ENCODE measurements at regions not wholly inside any gene's neighbourhood (a gene's known extent, or its start where the extent isn't known, plus 50 kb on each side); places are given as distances from the start of the nearest gene placed in this dataset.

DNA sequence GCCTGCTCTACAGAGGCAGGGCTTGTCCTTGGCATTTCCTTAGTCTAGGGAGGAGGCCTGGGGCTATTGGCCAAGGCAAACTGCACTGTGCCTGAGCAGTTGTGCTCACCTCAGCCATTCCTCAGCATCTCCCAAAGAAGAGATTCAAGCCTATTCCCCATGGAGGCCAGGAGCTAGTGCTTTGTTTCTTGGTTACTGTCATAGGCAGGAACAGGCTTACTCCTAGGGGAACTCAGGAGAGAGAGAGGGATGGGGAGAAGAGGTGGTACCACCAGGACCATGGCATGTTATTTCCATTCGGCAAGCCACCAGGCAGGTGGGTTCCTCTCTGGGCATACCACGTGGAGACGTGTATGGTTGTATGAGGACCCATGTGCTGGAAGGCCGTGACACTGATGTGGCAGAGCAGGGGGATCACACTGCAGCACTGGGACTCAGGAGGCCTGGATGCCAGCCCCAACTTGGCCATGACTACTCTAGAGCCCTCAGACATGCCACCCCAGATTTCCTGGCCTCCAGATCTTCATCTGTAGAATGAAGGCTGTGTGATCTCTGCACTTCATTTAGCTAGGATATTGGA, 233.7 kb downstream of the LOXHD1 start:
- CTCF ChIA-PET = no interaction called here
- Histone ChIP-seq H3K27me3 (ENCODE audit: control insufficient read depth, insufficient read depth, low read length) (no peaks in the 10 kb centered on the region), H3K4me3 (ENCODE audit: low read depth in 2 of 2, low read length in 2 of 2) (no peak overlapping the region), H3K36me3 (ENCODE audit: control insufficient read depth, insufficient read depth, low read length) (no peaks in the 10 kb centered on the region), H3K4me1 (ENCODE audit: control insufficient read depth, insufficient read depth, low read length) (no peaks in the 10 kb centered on the region), H3K27ac (ENCODE audit: low read length) (no peak overlapping the region), H3K9me3 (ENCODE audit: control insufficient read depth, insufficient read depth, low read depth, low read length) (no peaks in the 10 kb centered on the region)
- POLR2A ChIA-PET = no interaction called here
- ATAC-seq = no peak
- no peak for TF ChIP-seq POLR2AphosphoS5 (IDR thresholded peaks at IDR 0.05; ENCODE audit: low read depth, low read length)
- TF ChIP-seq SIN3A (IDR thresholded peaks at IDR 0.05; ENCODE audit: borderline replicate concordance, insufficient read depth, low read depth, low read length) = no peak
- TF ChIP-seq, protein P1, sequence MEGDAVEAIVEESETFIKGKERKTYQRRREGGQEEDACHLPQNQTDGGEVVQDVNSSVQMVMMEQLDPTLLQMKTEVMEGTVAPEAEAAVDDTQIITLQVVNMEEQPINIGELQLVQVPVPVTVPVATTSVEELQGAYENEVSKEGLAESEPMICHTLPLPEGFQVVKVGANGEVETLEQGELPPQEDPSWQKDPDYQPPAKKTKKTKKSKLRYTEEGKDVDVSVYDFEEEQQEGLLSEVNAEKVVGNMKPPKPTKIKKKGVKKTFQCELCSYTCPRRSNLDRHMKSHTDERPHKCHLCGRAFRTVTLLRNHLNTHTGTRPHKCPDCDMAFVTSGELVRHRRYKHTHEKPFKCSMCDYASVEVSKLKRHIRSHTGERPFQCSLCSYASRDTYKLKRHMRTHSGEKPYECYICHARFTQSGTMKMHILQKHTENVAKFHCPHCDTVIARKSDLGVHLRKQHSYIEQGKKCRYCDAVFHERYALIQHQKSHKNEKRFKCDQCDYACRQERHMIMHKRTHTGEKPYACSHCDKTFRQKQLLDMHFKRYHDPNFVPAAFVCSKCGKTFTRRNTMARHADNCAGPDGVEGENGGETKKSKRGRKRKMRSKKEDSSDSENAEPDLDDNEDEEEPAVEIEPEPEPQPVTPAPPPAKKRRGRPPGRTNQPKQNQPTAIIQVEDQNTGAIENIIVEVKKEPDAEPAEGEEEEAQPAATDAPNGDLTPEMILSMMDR (IDR thresholded peaks at IDR 0.05) = no peak
- TF ChIP-seq, protein P2, sequence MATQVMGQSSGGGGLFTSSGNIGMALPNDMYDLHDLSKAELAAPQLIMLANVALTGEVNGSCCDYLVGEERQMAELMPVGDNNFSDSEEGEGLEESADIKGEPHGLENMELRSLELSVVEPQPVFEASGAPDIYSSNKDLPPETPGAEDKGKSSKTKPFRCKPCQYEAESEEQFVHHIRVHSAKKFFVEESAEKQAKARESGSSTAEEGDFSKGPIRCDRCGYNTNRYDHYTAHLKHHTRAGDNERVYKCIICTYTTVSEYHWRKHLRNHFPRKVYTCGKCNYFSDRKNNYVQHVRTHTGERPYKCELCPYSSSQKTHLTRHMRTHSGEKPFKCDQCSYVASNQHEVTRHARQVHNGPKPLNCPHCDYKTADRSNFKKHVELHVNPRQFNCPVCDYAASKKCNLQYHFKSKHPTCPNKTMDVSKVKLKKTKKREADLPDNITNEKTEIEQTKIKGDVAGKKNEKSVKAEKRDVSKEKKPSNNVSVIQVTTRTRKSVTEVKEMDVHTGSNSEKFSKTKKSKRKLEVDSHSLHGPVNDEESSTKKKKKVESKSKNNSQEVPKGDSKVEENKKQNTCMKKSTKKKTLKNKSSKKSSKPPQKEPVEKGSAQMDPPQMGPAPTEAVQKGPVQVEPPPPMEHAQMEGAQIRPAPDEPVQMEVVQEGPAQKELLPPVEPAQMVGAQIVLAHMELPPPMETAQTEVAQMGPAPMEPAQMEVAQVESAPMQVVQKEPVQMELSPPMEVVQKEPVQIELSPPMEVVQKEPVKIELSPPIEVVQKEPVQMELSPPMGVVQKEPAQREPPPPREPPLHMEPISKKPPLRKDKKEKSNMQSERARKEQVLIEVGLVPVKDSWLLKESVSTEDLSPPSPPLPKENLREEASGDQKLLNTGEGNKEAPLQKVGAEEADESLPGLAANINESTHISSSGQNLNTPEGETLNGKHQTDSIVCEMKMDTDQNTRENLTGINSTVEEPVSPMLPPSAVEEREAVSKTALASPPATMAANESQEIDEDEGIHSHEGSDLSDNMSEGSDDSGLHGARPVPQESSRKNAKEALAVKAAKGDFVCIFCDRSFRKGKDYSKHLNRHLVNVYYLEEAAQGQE (IDR thresholded peaks at IDR 0.05; ENCODE audit: insufficient read depth in 1 of 2, low read depth in 2 of 2, low read length in 1 of 2) = no peak
- no peak for TF ChIP-seq TCF7L2 (IDR thresholded peaks at IDR 0.05; ENCODE audit: low read depth, low read length)
- intact Hi-C loops (cut with micrococcal nuclease; ENCODE audit: unreplicated experiment) (no loop called here), in situ Hi-C loops (cut with HindIII; ENCODE audit: low pct_unique_long_range_greater_than_20kb, low sequenced_read_pairs) (no loop called here)
- no TSS peak for BruUV-seq (replicated peaks)
- DNase-seq (ENCODE audit: low read depth, low spot score) = no peak

DNA sequence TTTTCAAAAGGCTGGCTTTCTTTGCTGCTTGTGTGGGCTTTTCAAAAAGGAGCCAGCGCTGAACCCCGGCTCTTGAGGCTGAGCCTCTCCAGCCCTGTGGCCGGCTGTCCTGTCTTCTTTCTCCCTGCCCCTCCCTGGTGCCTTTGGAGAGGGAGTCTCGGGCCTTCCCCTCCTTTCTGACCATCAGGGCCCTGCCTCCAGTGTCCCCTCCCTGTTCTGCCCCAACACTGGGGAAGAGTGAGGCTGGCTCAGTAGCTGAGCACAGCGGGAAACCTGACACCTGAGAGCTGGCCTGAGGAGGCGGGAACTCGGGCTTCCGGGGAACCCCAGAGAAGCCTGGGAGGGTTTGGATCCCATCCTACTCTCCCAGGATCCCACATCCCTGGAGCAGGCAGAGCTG, 232.1 kb downstream of the LOXHD1 start:
- Histone ChIP-seq H3K36me3 (ENCODE audit: control insufficient read depth, insufficient read depth, low read length) (no peaks in the 10 kb centered on the region), H3K4me3 (ENCODE audit: low read depth in 2 of 2, low read length in 2 of 2) (no peak overlapping the region), H3K27ac (ENCODE audit: low read length) (no peak overlapping the region), H3K9me3 (ENCODE audit: control insufficient read depth, insufficient read depth, low read depth, low read length) (no peaks in the 10 kb centered on the region), H3K27me3 (ENCODE audit: control insufficient read depth, insufficient read depth, low read length) (no peaks in the 10 kb centered on the region), H3K4me1 (ENCODE audit: control insufficient read depth, insufficient read depth, low read length) (no peaks in the 10 kb centered on the region)
- CTCF ChIA-PET = no interaction called here
- BruUV-seq (replicated peaks) = no TSS peak
- in situ Hi-C loops (cut with HindIII; ENCODE audit: low pct_unique_long_range_greater_than_20kb, low sequenced_read_pairs) = no loop called here
- POLR2A ChIA-PET = no interaction called here
- DNase-seq (ENCODE audit: low read depth, low spot score) = no peak
- intact Hi-C loops (cut with micrococcal nuclease; ENCODE audit: unreplicated experiment) = no loop called here
- TF ChIP-seq, protein P1 (IDR thresholded peaks at IDR 0.05) = no peak
- no peak for TF ChIP-seq TCF7L2 (IDR thresholded peaks at IDR 0.05; ENCODE audit: low read depth, low read length)
- no peak for TF ChIP-seq POLR2AphosphoS5 (IDR thresholded peaks at IDR 0.05; ENCODE audit: low read depth, low read length)
- no peak for TF ChIP-seq SIN3A (IDR thresholded peaks at IDR 0.05; ENCODE audit: borderline replicate concordance, insufficient read depth, low read depth, low read length)
- TF ChIP-seq, protein P2 (IDR thresholded peaks at IDR 0.05; ENCODE audit: insufficient read depth in 1 of 2, low read depth in 2 of 2, low read length in 1 of 2) = no peak
- no peak for ATAC-seq

Measured in Panc1 (cell line).